ENCODE measurements at regions not wholly inside any gene's neighbourhood (a gene's known extent, or its start where the extent isn't known, plus 50 kb on each side); places are given as distances from the start of the nearest gene placed in this dataset.

GRCh38 chr10:125299461-125299860, 139.1 kb upstream of the CTBP2 start:
- no peak overlapping the region for H3K27ac ChIP-seq (ENCODE audit: insufficient read depth, low read depth, low read length)
- H3K79me2 ChIP-seq (ENCODE audit: control insufficient read depth, insufficient read depth, low read length) = no peaks in the 10 kb centered on the region
- H3K36me3 ChIP-seq (ENCODE audit: control insufficient read depth in 2 of 2, extremely low read depth in 1 of 2, insufficient read depth in 2 of 2, low read length in 2 of 2) = no peaks in the 10 kb centered on the region
- ChIA-PET CTCF (no interaction called here), POLR2A (no interaction called here)
- BruUV-seq (replicated peaks) = no TSS peak
- no peaks in the 10 kb centered on the region for H3K27me3 ChIP-seq (ENCODE audit: control insufficient read depth in 2 of 2, insufficient read depth in 2 of 2, low read length in 2 of 2)
- H3K4me3 ChIP-seq (replicated peaks in 1 of 3; ENCODE audit: insufficient read depth in 1 of 3, low read depth in 1 of 3, low read length in 3 of 3) = no peak overlapping the region
- DNase-seq (ENCODE audit: low read depth, low spot score) = no peak
- no peaks in the 10 kb centered on the region for H3K9me1 ChIP-seq (replicated peaks; ENCODE audit: control insufficient read depth, extremely low read depth, insufficient read depth, low read length)
- H3K4me2 ChIP-seq (ENCODE audit: insufficient read depth, low read length) = no peak overlapping the region
- no peaks in the 10 kb centered on the region for H4K20me1 ChIP-seq (replicated peaks; ENCODE audit: control insufficient read depth, extremely low read depth, insufficient read depth, low read length)
- dilution Hi-C loops (cut with MboI; ENCODE audit: extremely low pct_ligation_motif_present, low sequenced_read_pairs) (no loop called here), intact Hi-C loops (cut with micrococcal nuclease) (no loop called here)
- H3K9me3 ChIP-seq (replicated peaks; ENCODE audit: control insufficient read depth, insufficient read depth, low read length) = no peaks in the 10 kb centered on the region
- no peak overlapping the region for H3K9ac ChIP-seq (replicated peaks; ENCODE audit: extremely low read depth, insufficient read depth, low read length)
- no peaks in the 10 kb centered on the region for H3K4me1 ChIP-seq (ENCODE audit: control insufficient read depth, extremely low read depth, insufficient read depth, low read length)
- no peak for FAIRE-seq
- no peak overlapping the region for H2AFZ ChIP-seq (ENCODE audit: low read depth, low read length)
- TF ChIP-seq FOS (IDR thresholded peaks at IDR 0.05; ENCODE audit: borderline replicate concordance, insufficient read depth, low read length) (no peak), JUN (IDR thresholded peaks at IDR 0.05; ENCODE audit: borderline replicate concordance, insufficient read depth, insufficient read length, low read depth) (no peak), MYC (IDR thresholded peaks at IDR 0.05; ENCODE audit: low read depth, low read length) (no peak), POLR2AphosphoS5 (IDR thresholded peaks at IDR 0.05; ENCODE audit: insufficient read depth, low read depth, low read length) (no peak), CTCF (IDR thresholded peaks at IDR 0.05; ENCODE audit: extremely low read depth in 1 of 2, insufficient read depth in 1 of 2, low read depth in 1 of 2, low read length in 2 of 2) (no peak), EZH2 (IDR thresholded peaks at IDR 0.05; ENCODE audit: borderline replicate concordance, low read depth, low read length, severe bottlenecking) (no peak), GATA2 (IDR thresholded peaks at IDR 0.05; ENCODE audit: insufficient read depth, insufficient read length, low read depth, low read length) (no peak), POLR2A (IDR thresholded peaks at IDR 0.05; ENCODE audit: low read depth, low read length) (no peak)
- TF ChIP-seq, protein P1, sequence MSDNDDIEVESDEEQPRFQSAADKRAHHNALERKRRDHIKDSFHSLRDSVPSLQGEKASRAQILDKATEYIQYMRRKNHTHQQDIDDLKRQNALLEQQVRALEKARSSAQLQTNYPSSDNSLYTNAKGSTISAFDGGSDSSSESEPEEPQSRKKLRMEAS (IDR thresholded peaks at IDR 0.05; ENCODE audit: insufficient read depth, insufficient read length) = no peak
